Breast epithelium (tissue), 3 donors: ENCODE measurements at regions not wholly inside any gene's neighbourhood (a gene's known extent, or its start where the extent isn't known, plus 50 kb on each side); places are given as distances from the start of the nearest gene placed in this dataset.

Experiments
- CTCF ChIP-seq, 3 donors: fragments of 450-650 bp; IDR thresholded peaks; one replicate each; pipeline ENCODE4 v1.5.1; 2016 to 2017; ENCODE audit warnings: antibody characterized with exemption in 3 of 3, mild to moderate bottlenecking in 3 of 3, moderate library complexity in 3 of 3
- POLR2AphosphoS5 ChIP-seq, 3 donors: sonication (generic); formaldehyde crosslinking; IDR thresholded peaks; one replicate each; pipeline ENCODE4 v1.6.1; 2017; ENCODE audit warnings: antibody characterized with exemption in 3 of 3

- TF ChIP-seq CTCF (IDR thresholded peaks at IDR 0.05) (no peak), POLR2AphosphoS5 (IDR thresholded peaks at IDR 0.05) (no peak)
Observed at GRCh38 chr1:189550498-189550897, 927.2 kb downstream of the BRINP3 start.
